Mesothelial cell of epicardium (in vitro differentiated cells): ENCODE measurements at regions not wholly inside any gene's neighbourhood (a gene's known extent, or its start where the extent isn't known, plus 50 kb on each side); places are given as distances from the start of the nearest gene placed in this dataset.

Source experiments
- DNase-seq, 2 experiments: peaks; one replicate each; pipeline ENCODE4 v3.0.0; 2021; ENCODE audit warnings: low spot score in 2 of 2; ENCODE audit not compliant: unreplicated experiment in 2 of 2
- H3K27ac Mint-ChIP-seq: 2 replicates; pipeline ENCODE4 v1.8.0; 2021; ENCODE audit warnings: mixed read lengths
- H3K27me3 Mint-ChIP-seq: 2 replicates; pipeline ENCODE4 v1.8.0; 2021; ENCODE audit warnings: low read depth, mixed read lengths
- H3K36me3 Mint-ChIP-seq: 2 replicates; pipeline ENCODE4 v1.8.0; 2021; ENCODE audit warnings: mixed read lengths
- H3K4me1 Mint-ChIP-seq: 2 replicates; pipeline ENCODE4 v1.8.0; 2021; ENCODE audit warnings: mixed read lengths
- H3K4me3 Mint-ChIP-seq: 2 replicates; pipeline ENCODE4 v1.8.0; 2021; ENCODE audit warnings: mild to moderate bottlenecking, moderate library complexity, mixed read lengths
- H3K9me3 Mint-ChIP-seq: 2 replicates; pipeline ENCODE4 v1.8.0; 2021; ENCODE audit warnings: mixed read lengths
- TF ChIP-seq, protein P1 (sequence below): fragments of 200-600 bp; sonication (generic); IDR thresholded peaks from one replicate; pipeline ENCODE4 v1.5.0; 2021; ENCODE audit warnings: antibody characterized with exemption; ENCODE audit not compliant: unreplicated experiment

GRCh38 chr3:154893813-154894212, 186.3 kb upstream of the MME start:
- Mint-ChIP-seq H3K36me3 (no peaks in the 10 kb centered on the region), H3K27ac (no peak overlapping the region), H3K27me3 (no peaks in the 10 kb centered on the region), H3K4me3 (no peak overlapping the region), H3K4me1 (peaks cover 2% of the 10 kb centered on the region), H3K9me3 (peaks cover 23% of the 10 kb centered on the region)
- no peak for DNase-seq
- TF ChIP-seq, protein P1, sequence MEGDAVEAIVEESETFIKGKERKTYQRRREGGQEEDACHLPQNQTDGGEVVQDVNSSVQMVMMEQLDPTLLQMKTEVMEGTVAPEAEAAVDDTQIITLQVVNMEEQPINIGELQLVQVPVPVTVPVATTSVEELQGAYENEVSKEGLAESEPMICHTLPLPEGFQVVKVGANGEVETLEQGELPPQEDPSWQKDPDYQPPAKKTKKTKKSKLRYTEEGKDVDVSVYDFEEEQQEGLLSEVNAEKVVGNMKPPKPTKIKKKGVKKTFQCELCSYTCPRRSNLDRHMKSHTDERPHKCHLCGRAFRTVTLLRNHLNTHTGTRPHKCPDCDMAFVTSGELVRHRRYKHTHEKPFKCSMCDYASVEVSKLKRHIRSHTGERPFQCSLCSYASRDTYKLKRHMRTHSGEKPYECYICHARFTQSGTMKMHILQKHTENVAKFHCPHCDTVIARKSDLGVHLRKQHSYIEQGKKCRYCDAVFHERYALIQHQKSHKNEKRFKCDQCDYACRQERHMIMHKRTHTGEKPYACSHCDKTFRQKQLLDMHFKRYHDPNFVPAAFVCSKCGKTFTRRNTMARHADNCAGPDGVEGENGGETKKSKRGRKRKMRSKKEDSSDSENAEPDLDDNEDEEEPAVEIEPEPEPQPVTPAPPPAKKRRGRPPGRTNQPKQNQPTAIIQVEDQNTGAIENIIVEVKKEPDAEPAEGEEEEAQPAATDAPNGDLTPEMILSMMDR, result no peak

GRCh38 chr3:154889227-154889634, 190.9 kb upstream of the MME start:
- Mint-ChIP-seq H3K4me1 (no peaks in the 10 kb centered on the region), H3K27ac (no peak overlapping the region), H3K9me3 (peaks cover 10% of the 10 kb centered on the region), H3K27me3 (no peaks in the 10 kb centered on the region), H3K4me3 (no peak overlapping the region), H3K36me3 (no peaks in the 10 kb centered on the region)
- TF ChIP-seq, protein P1, result no peak
- DNase-seq, result no peak

DNA sequence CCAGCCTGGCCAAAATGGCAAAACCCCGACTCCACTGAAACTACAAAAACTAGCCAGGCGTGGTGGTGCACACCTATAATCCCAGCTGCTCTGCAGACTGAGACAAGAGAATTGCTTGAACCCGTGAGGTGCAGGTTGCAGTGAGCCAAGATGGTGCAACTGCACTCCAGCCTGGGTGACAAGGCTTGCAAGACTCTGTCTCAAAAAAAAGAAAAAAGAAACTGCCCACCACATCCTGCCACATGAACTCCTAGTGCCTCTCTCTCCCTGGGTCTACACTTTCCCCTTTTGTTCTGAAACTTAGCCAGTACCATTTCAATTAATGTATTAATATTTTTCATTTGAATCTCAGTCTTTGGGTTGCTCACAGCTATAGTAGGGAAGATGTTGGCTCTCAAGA, 192.2 kb upstream of the MME start:
- Mint-ChIP-seq H3K27me3 (no peaks in the 10 kb centered on the region), H3K36me3 (no peaks in the 10 kb centered on the region), H3K9me3 (peaks cover 14% of the 10 kb centered on the region), H3K4me1 (no peaks in the 10 kb centered on the region), H3K4me3 (no peak overlapping the region), H3K27ac (no peak overlapping the region)
- TF ChIP-seq, protein P1, result no peak
- DNase-seq, result no peak

DNA sequence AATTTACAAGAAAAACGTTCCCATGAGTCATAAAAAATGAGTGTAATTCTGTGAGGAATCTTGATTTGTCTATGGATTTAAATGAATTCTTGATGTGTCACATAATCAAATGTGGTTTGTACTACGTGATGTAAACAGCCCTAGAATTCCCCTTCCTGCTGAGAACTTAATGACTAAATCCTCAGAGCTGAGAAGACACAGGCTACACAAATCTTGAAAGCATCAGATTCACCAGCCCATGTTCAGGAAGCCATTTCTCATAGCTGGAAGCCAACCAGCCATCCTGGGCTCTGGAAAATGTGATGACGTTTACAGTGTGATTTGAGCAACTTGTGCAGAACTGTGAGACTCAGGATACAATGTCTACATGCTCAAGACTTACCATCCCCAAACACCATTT, 193.7 kb upstream of the MME start:
- no peaks in the 10 kb centered on the region for H3K27me3 Mint-ChIP-seq
- no peak overlapping the region for H3K4me3 Mint-ChIP-seq
- H3K9me3 Mint-ChIP-seq, result peaks cover 20% of the 10 kb centered on the region
- H3K36me3 Mint-ChIP-seq, result no peaks in the 10 kb centered on the region
- no peak overlapping the region for H3K27ac Mint-ChIP-seq
- no peaks in the 10 kb centered on the region for H3K4me1 Mint-ChIP-seq
- TF ChIP-seq, protein P1, result no peak
- no peak for DNase-seq

DNA sequence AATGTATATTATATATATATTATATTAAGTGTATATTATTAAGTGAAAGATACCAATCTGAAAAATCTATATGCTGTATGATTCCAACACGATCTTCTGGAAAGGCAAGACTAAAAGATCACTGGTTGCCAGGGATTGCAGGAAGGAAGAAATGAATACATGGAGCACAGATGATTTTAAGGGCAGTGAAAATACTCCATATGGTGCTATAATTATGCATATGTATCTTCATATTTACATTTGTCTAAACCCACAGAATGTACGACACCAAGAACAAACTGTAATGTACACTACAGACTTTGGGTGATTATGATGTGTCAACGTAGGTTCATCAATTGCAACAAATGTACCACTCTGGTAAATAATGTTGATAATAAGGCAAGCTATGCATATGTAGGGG, 194.7 kb upstream of the MME start:
- no peaks in the 10 kb centered on the region for H3K36me3 Mint-ChIP-seq
- no peaks in the 10 kb centered on the region for H3K4me1 Mint-ChIP-seq
- H3K27me3 Mint-ChIP-seq, result no peaks in the 10 kb centered on the region
- H3K27ac Mint-ChIP-seq, result no peak overlapping the region
- H3K4me3 Mint-ChIP-seq, result no peak overlapping the region
- DNase-seq, result no peak
- H3K9me3 Mint-ChIP-seq, result peaks cover 29% of the 10 kb centered on the region
- TF ChIP-seq, protein P1, result no peak

- no peak overlapping the region for H3K4me3 Mint-ChIP-seq
- no peak overlapping the region for H3K27ac Mint-ChIP-seq
- TF ChIP-seq, protein P1, result no peak
- no peaks in the 10 kb centered on the region for H3K4me1 Mint-ChIP-seq
- no peak for DNase-seq
- H3K27me3 Mint-ChIP-seq, result no peaks in the 10 kb centered on the region
- H3K36me3 Mint-ChIP-seq, result no peaks in the 10 kb centered on the region
- peaks cover 29% of the 10 kb centered on the region for H3K9me3 Mint-ChIP-seq
Observed at GRCh38 chr3:154884952-154885351, 195.2 kb upstream of the MME start.
